K562 (cell line): ENCODE measurements at regions not wholly inside any gene's neighbourhood (a gene's known extent, or its start where the extent isn't known, plus 50 kb on each side); places are given as distances from the start of the nearest gene placed in this dataset.

ENCODE experiments used
- ATAC-seq: fragments of 200-7000 bp; cut with Tn5 transposase; 3 replicates; pipeline ENCODE4 v1.9.1; 2020; ENCODE audit warnings: moderate library complexity
- BruUV-seq: library from RNA; stranded (reverse); fragments of 400-500 nt; replicated peaks from 2 replicates; lab custom pipeline; 2021; lab: Mats Ljungman, UMichigan
- CTCF ChIA-PET: fragments of 300-600 bp; formaldehyde crosslinking; extraction: SDS; loops from one replicate; lab custom pipeline; 2021; ENCODE audit warnings: low intra/inter-chr PET ratio; lab: Yijun Ruan, JAX
- POLR2A ChIA-PET: fragments of 300-600, 350-650 bp; sonication (Branson Sonifier 250); formaldehyde crosslinking; extraction: SDS; loops from one replicate; lab custom pipeline; 2021; ENCODE audit warnings: antibody characterized with exemption, inconsistent platforms; lab: Yijun Ruan, JAX
- DNase-seq, 4 experiments: peaks; one replicate each; pipeline versions ENCODE4 v3.0.0 to v3.0.0-alpha.2; 2011 to 2018; ENCODE audit warnings: low spot score in 3 of 4, mixed read lengths in 3 of 4; ENCODE audit errors: extremely low read depth in 1 of 4
- FAIRE-seq: peaks from 2 replicates; lab custom pipeline; 2011; peaks lifted over from hg19 to GRCh38; lab: Jason Lieb, UNC
- H2AFZ ChIP-seq: 2 replicates; pipeline ENCODE4 v1.6.0; 2011; ENCODE audit warnings: low read depth, low read length, control low read depth, inconsistent platforms
- H3K27ac ChIP-seq: fragments of 200-600 bp; 3 replicates; pipeline ENCODE4 v1.8.0; 2011; ENCODE audit warnings: low read depth, mild to moderate bottlenecking, control low read depth, inconsistent platforms, low read length, moderate library complexity, mixed read lengths; ENCODE audit errors: extremely low read depth
- H3K27me3 ChIP-seq, 2 experiments: fragments of 300-600 bp in 1 of 2; 2 replicates in 1 of 2; 3 replicates in 1 of 2; pipeline versions ENCODE4 v1.6.0 to v1.8.0; 2011; ENCODE audit warnings: inconsistent platforms in 2 of 2, low read length in 2 of 2, mild to moderate bottlenecking in 1 of 2, mixed read lengths in 1 of 2, moderate library complexity in 1 of 2; ENCODE audit not compliant: control insufficient read depth in 2 of 2, insufficient read depth in 2 of 2
- H3K36me3 ChIP-seq: fragments of 300-600 bp; 3 replicates; pipeline ENCODE4 v1.8.0; 2011; ENCODE audit warnings: mild to moderate bottlenecking, low read length, inconsistent platforms; ENCODE audit not compliant: control insufficient read depth, insufficient read depth
- H3K4me1 ChIP-seq, 2 experiments: fragments of 200-600 bp in 1 of 2; replicated peaks in 1 of 2; 2 replicates in 1 of 2; 3 replicates in 1 of 2; pipeline versions ENCODE4 v1.5.1 to v1.8.0; 2011; ENCODE audit warnings: inconsistent platforms in 2 of 2, low read length in 2 of 2, mild to moderate bottlenecking in 1 of 2, mixed read lengths in 1 of 2, moderate library complexity in 1 of 2; ENCODE audit not compliant: control insufficient read depth in 2 of 2, insufficient read depth in 2 of 2
- H3K4me2 ChIP-seq: 2 replicates; pipeline ENCODE4 v1.6.1; 2011; ENCODE audit warnings: low read length, control low read depth, inconsistent platforms, mixed read lengths; ENCODE audit not compliant: insufficient read depth
- H3K4me3 ChIP-seq: fragments of 200-600 bp; sonication (generic), shearing (Covaris generic); 2 replicates; pipeline ENCODE4 v1.5.1; 2016; ENCODE audit warnings: control low read depth, inconsistent platforms
- H3K79me2 ChIP-seq: fragments of 200-600 bp; 3 replicates; pipeline ENCODE4 v1.8.0; 2011; ENCODE audit warnings: low read length, inconsistent platforms; ENCODE audit not compliant: control insufficient read depth, insufficient read depth
- H3K9ac ChIP-seq, 2 experiments: 2 replicates each; pipeline versions ENCODE4 v1.6.0 to v1.6.1; 2011; ENCODE audit warnings: low read depth in 2 of 2, low read length in 2 of 2, control low read depth in 1 of 2, inconsistent platforms in 1 of 2, mild to moderate bottlenecking in 1 of 2, mixed read lengths in 1 of 2; ENCODE audit not compliant: insufficient read depth in 1 of 2
- H3K9me1 ChIP-seq: one replicate; pipeline ENCODE4 v1.6.0; 2011; ENCODE audit warnings: inconsistent platforms, mild to moderate bottlenecking, low read length, moderate library complexity; ENCODE audit not compliant: control insufficient read depth, insufficient read depth
- H3K9me3 ChIP-seq: replicated peaks from 2 replicates; pipeline ENCODE4 v1.5.1; 2011; ENCODE audit warnings: low read depth, low read length, inconsistent platforms; ENCODE audit not compliant: control insufficient read depth, insufficient read depth
- H4K20me1 ChIP-seq: replicated peaks from 2 replicates; pipeline ENCODE4 v1.6.1; 2011; ENCODE audit warnings: low read length, inconsistent platforms, mixed read lengths; ENCODE audit not compliant: control insufficient read depth, insufficient read depth
- CEBPB ChIP-seq: fragments of 450-650 bp; IDR thresholded peaks from 2 replicates; pipeline ENCODE4 v1.6.1; 2016; ENCODE audit warnings: missing genetic modification characterization, missing compliant biosample characterization
- CEBPG ChIP-seq, 3 experiments: fragments of 200-800 bp in 1 of 3; sonication (Bioruptor generic) in 1 of 3; sonication (generic) in 1 of 3; formaldehyde crosslinking in 1 of 3; IDR thresholded peaks in 2 of 3; conservative IDR thresholded peaks in 1 of 3; 2 replicates each; pipeline versions ENCODE4 v1.6.1 to v1.8.0; 2016 to 2022; ENCODE audit warnings: missing compliant biosample characterization in 2 of 3, missing genetic modification characterization in 2 of 3, mild to moderate bottlenecking in 1 of 3, missing genetic modification reagents in 1 of 3
- SMARCC2 ChIP-seq: fragments of 450-650 bp; IDR thresholded peaks from 2 replicates; pipeline ENCODE4 v1.6.1; 2017; ENCODE audit warnings: antibody characterized with exemption, moderate library complexity, mild to moderate bottlenecking, low read depth
- TAF1 ChIP-seq: IDR thresholded peaks from 2 replicates; pipeline ENCODE4 v1.6.1; 2011; ENCODE audit warnings: mild to moderate bottlenecking, low read length, moderate library complexity; ENCODE audit not compliant: insufficient read depth, control insufficient read depth, severe bottlenecking; ENCODE audit errors: extremely low read depth
- TBL1XR1 ChIP-seq, 2 experiments: IDR thresholded peaks; 2 replicates each; pipeline ENCODE4 v1.6.1; 2012; ENCODE audit warnings: improper control_type of control experiment in 2 of 2, low read length in 2 of 2, mild to moderate bottlenecking in 1 of 2
- THRAP3 ChIP-seq: fragments of 450-650 bp; IDR thresholded peaks from 2 replicates; pipeline ENCODE4 v1.6.1; 2016; ENCODE audit warnings: mild to moderate bottlenecking, inconsistent platforms, borderline replicate concordance
- ZNF311 ChIP-seq: fragments of 250-450 bp; sonication (Bioruptor Pico); IDR thresholded peaks from 2 replicates; pipeline ENCODE4 v1.4.0; 2020; ENCODE audit warnings: mild to moderate bottlenecking, moderate library complexity
- WGBS: fragments of 100-300 bp; shearing (Covaris generic); methylation state at CpG from one replicate; pipeline ENCODE4 v1.1.6; 2016; ENCODE audit warnings: low coverage, mixed read lengths; ENCODE audit not compliant: insufficient coverage; ENCODE audit errors: missing lambda C conversion rate; 5-methylcytosine and 5-hydroxymethylcytosine counted together
- in situ Hi-C: fragments of 300-500 bp; cut with MboI; formaldehyde crosslinking; loops from 4 replicates; pipeline ENCODE4 v1.15.0; 2018; ENCODE audit warnings: inconsistent platforms, mixed read lengths
- intact Hi-C: fragments of 100-400 bp; cut with micrococcal nuclease; formaldehyde crosslinking; loops from 2 replicates; pipeline ENCODE4 v1.14.2; 2022

- FAIRE-seq, result no peak
- Histone ChIP-seq H2AFZ (no peak overlapping the region), H3K9me3 (no peaks in the 10 kb centered on the region), H3K79me2 (no peaks in the 10 kb centered on the region), H3K9me1 (no peaks in the 10 kb centered on the region), H3K4me1 (no peaks in the 10 kb centered on the region), H3K36me3 (no peaks in the 10 kb centered on the region), H3K4me2 (no peak overlapping the region), H3K27me3 (no peaks in the 10 kb centered on the region), H4K20me1 (no peaks in the 10 kb centered on the region), H3K27ac (no peak overlapping the region)
- in situ Hi-C loops, result no loop called here
- POLR2A ChIA-PET, result interaction anchor here (1.0 kb wide), 1 partner anchor 9 kb away, joined by 3 read pairs; no protein-coding TSS in a partner anchor
- ATAC-seq, result no peak
- DNase-seq, result no peak
- CTCF ChIA-PET, result no interaction called here
- intact Hi-C loops, result no loop called here
- TF ChIP-seq CEBPB (tag) (peak; percentile 89), THRAP3 (no peak), CEBPG (CRISPR knock-in tag; IDR thresholded peaks at IDR 0.05) (no peak), CEBPG (tag; conservative IDR thresholded peaks at IDR 0.05 in 1 of 2, IDR thresholded peaks at IDR 0.05 in 1 of 2) (peak; percentile 37 to 99; a peak in 3 of 4 replicates), ZNF311 (CRISPR knock-in tag) (no peak), SMARCC2 (no peak)
- TF ChIP-seq, all 486 proteins: peak for 2
- WGBS, result 0% methylated on average over 2 of the region's 2 CpGs
- H3K4me3 ChIP-seq, result no peak overlapping the region
- no TSS peak for BruUV-seq
- H3K9ac ChIP-seq, result no peak overlapping the region
Observed at GRCh38 chr17:54524501-54524900, 376.2 kb upstream of the TOM1L1 start.

DNA sequence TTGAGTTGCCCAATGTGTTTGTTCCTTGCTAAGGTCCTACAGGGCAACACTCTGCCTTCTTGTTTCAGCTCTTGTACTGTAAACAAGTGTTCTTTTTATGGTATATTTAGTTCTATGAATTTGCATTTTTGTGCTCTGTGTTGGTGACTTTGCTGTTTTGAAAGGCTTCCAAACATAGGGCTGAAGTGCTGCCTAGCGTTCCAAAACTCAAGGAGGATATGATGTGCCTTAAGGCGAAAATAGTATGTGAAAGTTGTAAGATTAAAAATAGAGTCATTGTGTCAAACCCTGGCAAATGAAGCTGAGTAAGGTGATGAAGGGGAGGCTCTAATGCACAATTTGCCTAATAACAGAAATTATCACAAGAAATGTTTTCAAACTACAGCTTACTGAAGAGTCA, 372.7 kb upstream of the TOM1L1 start:
- no peak for TF ChIP-seq TAF1
- TF ChIP-seq TBL1XR1 (IDR thresholded peaks at IDR 0.05; ENCODE audit: low read length in 2 of 2), result no peak

More for the DNA sequence above, 372.7 kb upstream of the TOM1L1 start:
- no peaks in the 10 kb centered on the region for H3K9me3 ChIP-seq
- no peaks in the 10 kb centered on the region for H3K27me3 ChIP-seq
- no peak overlapping the region for H2AFZ ChIP-seq
- no peak overlapping the region for H3K4me3 ChIP-seq
- DNase-seq (no peak), FAIRE-seq (no peak), ATAC-seq (no peak)
- POLR2A ChIA-PET, result no interaction called here
- H3K36me3 ChIP-seq, result no peaks in the 10 kb centered on the region
- in situ Hi-C loops (no loop called here), intact Hi-C loops (no loop called here)
- H3K9me1 ChIP-seq, result no peaks in the 10 kb centered on the region
- no peak overlapping the region for H3K9ac ChIP-seq
- H3K79me2 ChIP-seq, result no peaks in the 10 kb centered on the region
- BruUV-seq, result no TSS peak
- CTCF ChIA-PET, result no interaction called here
- WGBS, result 0% methylated on average over 2 of the region's 2 CpGs
- no peak overlapping the region for H3K27ac ChIP-seq
- H3K4me1 ChIP-seq, result no peaks in the 10 kb centered on the region
- H4K20me1 ChIP-seq, result no peaks in the 10 kb centered on the region
- H3K4me2 ChIP-seq, result no peak overlapping the region
